SIG-M5 treated with dmso at 0.1 percent for 504 hours (cell line): ENCODE measurements at regions not wholly inside any gene's neighbourhood (a gene's known extent, or its start where the extent isn't known, plus 50 kb on each side); places are given as distances from the start of the nearest gene placed in this dataset.

Experiments
- DNase-seq: peaks from one replicate; lab custom pipeline; 2025; ENCODE audit not compliant: unreplicated experiment; lab: John Stamatoyannopoulos, UW

GRCh38 chr13:73248154-73248553, 189.3 kb downstream of the KLF5 start:
- no peak for DNase-seq

GRCh38 chr13:73245246-73245645, 186.4 kb downstream of the KLF5 start:
- no peak for DNase-seq

GRCh38 chr13:73244467-73244866, 185.7 kb downstream of the KLF5 start:
- no peak for DNase-seq

- DNase-seq: no peak
Measured at GRCh38 chr13:73242515-73243015, 183.8 kb downstream of the KLF5 start.

GRCh38 chr13:73240193-73240592, 181.4 kb downstream of the KLF5 start:
- DNase-seq: no peak

GRCh38 chr13:73235385-73235784, 176.6 kb downstream of the KLF5 start:
- DNase-seq: no peak

GRCh38 chr13:73231471-73231870, 172.7 kb downstream of the KLF5 start:
- DNase-seq: no peak

- DNase-seq: peak; percentile 81
Measured at GRCh38 chr13:73230716-73231115, 171.9 kb downstream of the KLF5 start.

- peak; percentile 21 for DNase-seq
Measured at GRCh38 chr13:73228546-73228945, 169.7 kb downstream of the KLF5 start.

GRCh38 chr13:73225990-73226389, 167.2 kb downstream of the KLF5 start:
- no peak for DNase-seq

- peak; percentile 65 for DNase-seq
Measured at GRCh38 chr13:73224703-73225102, 165.9 kb downstream of the KLF5 start.

- no peak for DNase-seq
Measured at GRCh38 chr13:73223372-73223781, 164.6 kb downstream of the KLF5 start.

- no peak for DNase-seq
Measured at GRCh38 chr13:73222627-73223305, 164.0 kb downstream of the KLF5 start.

GRCh38 chr13:73220966-73221720, 162.3 kb downstream of the KLF5 start:
- no peak for DNase-seq

GRCh38 chr13:73218181-73218580, 159.4 kb downstream of the KLF5 start:
- DNase-seq: no peak

- DNase-seq: no peak
Measured at GRCh38 chr13:73216381-73216831, 157.6 kb downstream of the KLF5 start.

- DNase-seq: no peak
Measured at GRCh38 chr13:73215823-73216222, 157.0 kb downstream of the KLF5 start.

GRCh38 chr13:73212482-73212881, 153.7 kb downstream of the KLF5 start:
- no peak for DNase-seq

- no peak for DNase-seq
Measured at GRCh38 chr13:73210218-73210883, 151.5 kb downstream of the KLF5 start.

- no peak for DNase-seq
Measured at GRCh38 chr13:73204952-73205351, 146.1 kb downstream of the KLF5 start.

- no peak for DNase-seq
Measured at GRCh38 chr13:73201626-73202025, 142.8 kb downstream of the KLF5 start.

GRCh38 chr13:73198991-73199411, 140.2 kb downstream of the KLF5 start:
- DNase-seq: no peak
